AG04450 (cell line): ENCODE measurements at regions not wholly inside any gene's neighbourhood (a gene's known extent, or its start where the extent isn't known, plus 50 kb on each side); places are given as distances from the start of the nearest gene placed in this dataset.

Source experiments
- CTCF ChIA-PET: fragments of 300-600, 350-600 bp; formaldehyde crosslinking; extraction: SDS; loops from one replicate; lab custom pipeline; 2022; ENCODE audit warnings: antibody characterized with exemption, inconsistent platforms; lab: Charles Lee
- POLR2A ChIA-PET: fragments of 350-600 bp; formaldehyde crosslinking; extraction: SDS; loops from one replicate; lab custom pipeline; 2021; ENCODE audit warnings: antibody characterized with exemption, inconsistent platforms; lab: Yijun Ruan, JAX
- DNase-seq: peaks from one replicate; pipeline ENCODE4 v3.0.0-alpha.2; 2011; ENCODE audit warnings: low read depth, low spot score
- H3K27ac ChIP-seq: one replicate; pipeline ENCODE4 v1.5.1; 2012; ENCODE audit warnings: low read depth, low read length, control low read depth
- H3K27me3 ChIP-seq: one replicate; pipeline ENCODE4 v1.6.0; 2012; ENCODE audit warnings: low read length; ENCODE audit not compliant: control insufficient read depth, insufficient read depth
- H3K4me3 ChIP-seq: 2 replicates; pipeline ENCODE4 v1.5.1; 2011; ENCODE audit warnings: mild to moderate bottlenecking, low read depth, low read length, control low read depth
- H3K9me3 ChIP-seq: 2 replicates; pipeline ENCODE4 v1.5.1; 2012; ENCODE audit warnings: low read length; ENCODE audit not compliant: control insufficient read depth, insufficient read depth
- CTCF ChIP-seq: IDR thresholded peaks from 2 replicates; pipeline ENCODE4 v1.5.1; 2011; ENCODE audit warnings: low read depth, low read length, control low read depth, inconsistent platforms

- DNase-seq: no peak
- no peaks in the 10 kb centered on the region for H3K27me3 ChIP-seq
- peaks cover 7% of the 10 kb centered on the region for H3K9me3 ChIP-seq
- H3K4me3 ChIP-seq: no peak overlapping the region
- ChIA-PET CTCF (no interaction called here), POLR2A (no interaction called here)
- TF ChIP-seq CTCF: no peak
- H3K27ac ChIP-seq: no peak overlapping the region
Measured at GRCh38 chr10:111432588-111432987, 355.8 kb downstream of the ADRA2A start.

- peaks cover 8% of the 10 kb centered on the region for H3K9me3 ChIP-seq
- H3K4me3 ChIP-seq: no peak overlapping the region
- DNase-seq: no peak
- TF ChIP-seq CTCF: no peak
- no peaks in the 10 kb centered on the region for H3K27me3 ChIP-seq
- H3K27ac ChIP-seq: no peak overlapping the region
- ChIA-PET POLR2A (no interaction called here), CTCF (no interaction called here)
Measured at GRCh38 chr10:111435871-111436270, 359.0 kb downstream of the ADRA2A start.

GRCh38 chr10:111439034-111439842 is 362.4 kb downstream of the ADRA2A start:
- ChIA-PET POLR2A (no interaction called here), CTCF (no interaction called here)
- no peak for TF ChIP-seq CTCF
- H3K27me3 ChIP-seq: no peaks in the 10 kb centered on the region
- no peak for DNase-seq
- H3K9me3 ChIP-seq: peaks cover 11% of the 10 kb centered on the region; the same call in 1 of the 2 replicates
- H3K4me3 ChIP-seq: no peak overlapping the region
- H3K27ac ChIP-seq: no peak overlapping the region

- DNase-seq: no peak
- ChIA-PET POLR2A (no interaction called here), CTCF (no interaction called here)
- TF ChIP-seq CTCF: no peak
- peaks cover 18% of the 10 kb centered on the region; the same call in 1 of the 2 replicates for H3K9me3 ChIP-seq
- H3K4me3 ChIP-seq: no peak overlapping the region
- H3K27ac ChIP-seq: no peak overlapping the region
- H3K27me3 ChIP-seq: no peaks in the 10 kb centered on the region
Measured at GRCh38 chr10:111440501-111440900, 363.7 kb downstream of the ADRA2A start.

GRCh38 chr10:111445667-111446066 is 368.8 kb downstream of the ADRA2A start:
- no peak for TF ChIP-seq CTCF
- CTCF ChIA-PET: no interaction called here
- POLR2A ChIA-PET: no interaction called here
- H3K4me3 ChIP-seq: no peak overlapping the region
- no peak overlapping the region for H3K27ac ChIP-seq
- H3K9me3 ChIP-seq: peaks cover 12% of the 10 kb centered on the region; the same call in 1 of the 2 replicates
- DNase-seq: no peak
- H3K27me3 ChIP-seq: no peaks in the 10 kb centered on the region
